ENCODE measurements at regions not wholly inside any gene's neighbourhood (a gene's known extent, or its start where the extent isn't known, plus 50 kb on each side); places are given as distances from the start of the nearest gene placed in this dataset.
A peak's percentile ranks its signal among the peaks of the same experiment; 100 is the strongest.

DNA sequence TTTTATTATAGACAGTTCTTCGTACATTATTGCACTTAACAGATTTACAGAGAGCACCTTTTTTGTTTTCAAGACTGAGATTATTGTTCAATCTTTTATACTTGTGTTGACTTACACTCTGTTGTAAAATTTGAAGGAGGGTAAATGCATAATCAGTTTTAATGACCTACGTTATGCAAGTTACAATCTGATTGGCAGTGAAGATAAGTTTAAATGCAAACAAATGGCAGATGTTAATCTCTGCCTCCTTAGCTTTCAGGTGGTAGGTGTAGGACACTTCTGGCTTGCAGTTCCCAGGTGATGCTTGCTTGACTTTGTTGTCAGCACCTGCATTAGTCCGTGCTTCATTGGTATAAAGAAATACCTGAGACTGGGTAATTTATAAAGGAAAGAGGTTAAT, 424.9 kb downstream of the FGF9 start:
- DNase-seq (ENCODE audit: low spot score): no peak

GRCh38 chr13:22099585-22099984, 428.7 kb downstream of the FGF9 start:
- DNase-seq (ENCODE audit: low spot score): no peak

- DNase-seq (ENCODE audit: low spot score): peak; percentile 21
Observed at GRCh38 chr13:22102271-22102670, 431.4 kb downstream of the FGF9 start.

GRCh38 chr13:22103046-22104027, 432.5 kb downstream of the FGF9 start:
- DNase-seq (ENCODE audit: low spot score): peak; percentile 44

- no peak for DNase-seq (ENCODE audit: low spot score)
Observed at GRCh38 chr13:22106058-22106457, 435.2 kb downstream of the FGF9 start.

DNA sequence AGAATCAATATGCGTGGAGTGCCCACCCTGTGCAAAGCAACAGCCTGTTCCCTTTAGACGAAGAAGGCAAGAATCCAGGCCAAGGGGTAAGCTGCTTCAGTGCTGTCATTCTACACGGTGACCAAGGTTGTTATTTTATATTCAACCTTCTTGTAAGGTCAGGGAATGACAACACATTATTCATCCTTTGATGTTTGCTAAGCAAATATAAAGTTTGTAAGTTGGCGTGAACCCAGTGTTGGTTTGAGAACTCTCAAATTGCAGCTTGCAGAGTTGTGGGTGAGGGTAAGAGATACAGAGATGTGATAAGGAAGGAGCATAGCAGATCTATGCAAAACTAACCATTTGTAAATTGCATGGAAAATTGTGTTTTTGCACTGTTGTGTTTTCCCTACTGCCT, 436.7 kb downstream of the FGF9 start:
- no peak for DNase-seq (ENCODE audit: low spot score)

DNA sequence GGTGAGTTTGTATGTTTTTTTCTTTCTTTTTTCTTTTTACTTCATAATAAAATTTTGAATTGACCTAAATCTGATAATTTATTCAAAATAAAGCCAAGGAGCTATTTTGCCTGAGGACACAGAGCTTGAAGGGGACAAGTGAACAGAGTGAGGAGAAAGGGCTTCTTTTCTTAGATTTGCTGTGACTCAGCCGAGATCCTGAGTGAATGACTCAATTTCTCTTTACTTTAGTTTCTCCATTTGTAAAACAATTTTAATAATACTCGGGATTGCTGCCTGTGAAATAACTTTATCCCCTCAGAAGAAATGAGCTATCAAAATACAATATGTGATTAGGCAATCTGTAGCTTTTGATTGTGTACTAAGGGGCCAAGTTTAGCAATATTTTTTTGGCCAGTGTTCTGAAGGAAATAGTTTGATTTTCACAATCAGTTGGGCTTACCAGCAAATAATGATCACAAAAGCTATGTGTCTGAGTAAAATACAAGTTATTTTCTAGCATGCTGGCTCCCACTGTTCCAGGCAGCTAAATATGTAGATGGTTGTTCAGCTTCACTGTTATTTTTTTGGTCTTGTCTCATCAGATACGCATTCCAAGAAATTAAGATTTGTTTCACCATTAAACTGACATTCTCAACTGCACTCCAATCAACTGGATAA, 437.5 kb downstream of the FGF9 start:
- peak; percentile 67 for DNase-seq (ENCODE audit: low spot score)

DNA sequence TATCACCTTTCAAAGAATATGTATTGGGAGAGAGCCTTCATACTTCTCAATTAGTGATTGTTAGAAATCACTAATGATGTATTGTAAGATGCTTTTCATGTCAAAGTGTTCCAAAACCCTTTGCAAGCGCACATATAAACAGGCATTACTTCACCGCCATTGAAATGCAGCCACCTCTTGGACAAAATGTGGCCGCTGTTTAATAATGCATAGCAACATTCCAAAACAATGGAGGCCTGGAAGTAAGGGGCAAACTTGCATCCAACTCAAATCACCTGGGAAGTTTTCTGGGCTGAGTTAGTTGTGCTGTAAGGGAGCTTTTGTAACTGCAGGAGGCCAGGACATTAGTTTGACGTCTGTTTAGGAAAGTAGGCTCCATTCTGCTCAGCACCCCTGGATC, 438.1 kb downstream of the FGF9 start:
- no peak for DNase-seq (ENCODE audit: low spot score)

DNA sequence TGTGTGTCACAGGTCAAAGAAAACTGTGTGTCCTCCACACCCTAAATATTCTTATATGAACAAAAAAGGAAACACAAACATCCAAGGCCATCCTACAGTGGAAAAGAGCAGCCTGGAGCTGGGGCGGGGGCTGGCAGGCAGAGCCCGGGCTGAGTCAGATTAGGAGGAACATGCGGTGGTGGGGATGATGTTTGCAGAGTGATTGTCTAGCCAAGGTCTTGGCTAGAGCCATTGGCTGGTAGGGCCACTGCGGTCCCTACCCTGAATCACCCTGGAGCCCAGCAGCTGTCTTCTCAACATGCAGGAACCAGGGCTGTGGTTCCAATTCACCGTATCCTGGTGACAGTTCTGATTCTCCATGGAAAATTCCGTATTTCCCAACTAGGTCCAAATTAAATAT, 439.5 kb downstream of the FGF9 start:
- DNase-seq (ENCODE audit: low spot score): peak; percentile 69

GRCh38 chr13:22111152-22111783, 440.4 kb downstream of the FGF9 start:
- DNase-seq (ENCODE audit: low spot score): no peak

DNA sequence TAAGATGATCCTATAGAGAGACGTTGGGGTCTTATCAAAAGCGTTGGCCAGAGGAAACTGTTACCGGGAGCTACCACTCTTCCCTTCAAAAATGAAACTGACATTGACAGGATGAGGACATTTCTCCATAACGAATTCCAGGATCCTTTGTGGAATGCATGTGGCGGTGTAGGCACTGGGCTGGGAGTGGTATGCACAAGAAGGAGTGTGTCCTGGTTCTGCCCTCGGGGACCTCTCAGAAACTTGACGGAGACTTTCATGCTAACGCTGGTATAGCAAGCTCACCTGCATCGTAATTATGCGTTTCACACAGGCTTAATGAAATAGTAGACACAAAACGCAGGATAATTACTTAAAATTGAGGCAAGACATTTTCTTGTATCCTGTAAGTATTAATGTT, 441.1 kb downstream of the FGF9 start:
- no peak for DNase-seq (ENCODE audit: low spot score)

- no peak for DNase-seq (ENCODE audit: low spot score)
Observed at GRCh38 chr13:22112956-22113745, 442.3 kb downstream of the FGF9 start.

DNA sequence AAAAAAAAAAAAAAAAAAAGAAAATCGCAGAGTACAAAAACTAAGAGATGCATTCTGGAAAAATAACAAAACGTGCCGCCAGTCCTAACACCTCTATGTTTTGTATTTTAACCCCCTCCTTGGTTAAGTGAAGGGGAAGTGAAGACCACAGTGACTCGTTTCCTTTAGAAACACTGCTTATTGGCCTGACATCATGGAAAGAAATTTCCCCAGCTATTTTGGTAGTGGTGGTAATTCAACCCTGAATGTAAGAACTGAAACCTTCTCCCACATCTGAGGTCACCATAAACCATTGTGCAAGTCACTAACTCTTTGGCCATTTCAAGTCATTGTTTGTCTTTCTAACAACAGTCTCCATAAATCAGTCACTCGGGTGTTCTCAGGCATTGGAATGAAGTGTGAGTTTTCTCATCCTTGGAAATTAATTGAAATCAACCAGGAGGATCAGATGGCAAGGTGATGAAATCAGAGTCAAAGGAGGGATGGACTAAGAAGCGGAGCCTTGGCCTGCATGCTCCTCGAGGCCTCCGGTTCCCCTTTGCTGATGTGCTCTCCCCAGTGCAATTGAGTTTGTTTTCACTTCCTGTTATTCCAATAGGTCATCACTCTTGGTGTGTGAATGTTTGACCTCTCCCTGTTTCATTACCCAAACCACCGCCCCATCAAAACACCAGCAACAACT, 443.9 kb downstream of the FGF9 start:
- peak; percentile 11 for DNase-seq (ENCODE audit: low spot score)

DNA sequence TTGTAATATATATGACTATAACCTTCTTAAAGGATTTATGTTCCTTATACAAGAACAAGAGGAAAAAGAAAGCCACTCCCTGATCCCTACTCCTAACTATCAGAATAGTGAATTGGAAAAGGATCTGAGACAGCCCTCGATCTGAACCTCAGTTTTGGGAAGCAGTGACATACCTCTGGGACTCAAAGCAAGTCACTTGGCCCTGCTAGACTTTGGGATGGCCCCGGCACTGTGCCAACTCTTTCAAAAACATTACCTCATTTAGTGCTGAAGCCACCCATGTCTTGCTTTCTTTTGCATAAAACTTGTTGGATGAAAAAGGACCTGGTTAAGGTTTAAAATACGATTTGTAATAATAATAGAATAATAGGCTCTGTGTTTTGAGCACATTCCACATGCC, 447.3 kb downstream of the FGF9 start:
- DNase-seq (ENCODE audit: low spot score): no peak

GRCh38 chr13:22120646-22121045, 449.8 kb downstream of the FGF9 start:
- no peak for DNase-seq (ENCODE audit: low spot score)

DNA sequence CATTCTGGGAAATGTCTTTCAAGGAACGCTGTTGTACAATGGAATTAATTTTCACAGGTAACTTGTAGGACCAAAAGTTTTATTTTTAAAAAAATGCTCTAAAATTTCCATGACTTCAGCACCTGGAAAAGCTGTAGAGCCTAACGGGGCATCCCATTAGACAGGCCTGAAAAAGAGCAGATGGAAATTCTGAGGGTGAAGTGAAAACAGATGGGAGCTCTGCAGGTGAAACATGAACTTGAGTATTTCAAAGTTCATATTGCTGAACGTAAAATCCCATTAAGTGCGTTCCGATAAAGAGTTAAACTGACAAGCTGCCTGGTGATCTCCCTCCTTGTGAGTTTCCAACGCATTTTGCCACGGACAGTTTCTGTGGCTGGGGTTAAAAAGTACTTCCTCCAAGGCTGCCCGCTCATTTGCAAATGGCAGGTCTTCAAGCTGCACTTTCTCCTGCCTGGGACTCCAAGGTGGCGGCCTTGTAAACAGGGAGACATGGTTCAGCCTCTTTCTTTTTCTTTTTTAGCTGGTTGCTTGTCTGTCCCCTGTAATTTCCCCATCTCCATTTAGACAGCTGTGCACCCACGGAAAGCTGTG, 450.4 kb downstream of the FGF9 start:
- no peak for DNase-seq (ENCODE audit: low spot score)

DNA sequence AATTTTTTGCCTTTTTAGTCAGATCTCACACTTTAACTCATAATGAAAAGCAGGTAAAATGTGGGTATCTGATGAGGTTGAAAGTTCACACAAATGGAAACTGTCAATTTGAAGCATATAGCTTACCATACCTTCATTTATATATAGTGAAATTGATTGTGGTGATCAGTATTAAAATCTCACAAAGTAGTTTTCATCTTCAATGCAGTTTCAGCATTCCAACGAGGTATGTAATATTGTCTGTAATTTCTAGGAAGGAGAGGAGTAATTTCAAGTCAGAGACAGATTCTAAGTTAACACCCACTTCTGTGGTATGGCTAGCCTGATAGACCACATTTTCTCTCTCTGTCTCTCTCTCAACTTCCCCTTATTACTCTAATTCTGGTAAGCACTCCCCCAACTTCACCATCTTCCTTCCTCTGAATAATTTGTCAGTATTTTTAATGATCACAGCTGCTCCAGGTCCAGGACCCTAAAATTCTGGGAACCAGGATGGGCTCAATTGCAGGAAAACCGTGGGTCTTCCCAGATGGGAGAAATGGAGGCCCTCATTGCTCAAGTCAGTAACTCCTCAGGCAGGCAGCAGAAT, 455.7 kb downstream of the FGF9 start:
- DNase-seq (ENCODE audit: low spot score): no peak

- DNase-seq (ENCODE audit: low spot score): no peak
Observed at GRCh38 chr13:22127277-22128164, 456.6 kb downstream of the FGF9 start.
